ENCODE measurements at regions not wholly inside any gene's neighbourhood (a gene's known extent, or its start where the extent isn't known, plus 50 kb on each side); places are given as distances from the start of the nearest gene placed in this dataset.

DNA sequence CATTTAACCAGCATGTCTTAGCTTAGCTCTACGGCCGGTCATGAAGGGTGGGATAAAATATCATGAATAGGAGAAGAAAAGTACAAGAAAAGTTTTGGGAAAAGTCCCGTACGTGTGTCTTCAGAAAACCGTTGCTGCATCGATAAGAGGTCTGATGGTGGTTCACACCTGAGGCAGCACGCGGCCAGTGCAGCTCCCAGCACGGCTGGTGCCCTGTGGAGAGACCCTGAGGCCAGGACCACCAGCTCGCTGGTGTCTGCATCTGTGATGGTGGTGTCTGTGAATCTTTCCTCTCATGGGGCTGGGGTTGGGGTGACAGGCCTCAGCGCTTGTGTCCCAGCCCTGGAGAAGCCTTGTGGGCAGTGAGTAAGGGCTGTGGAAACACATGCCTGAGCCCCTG is 148.9 kb upstream of the IRX4 start:
- DNase-seq (ENCODE audit: low read depth in 4 of 4, low spot score in 2 of 4), result no peak

DNA sequence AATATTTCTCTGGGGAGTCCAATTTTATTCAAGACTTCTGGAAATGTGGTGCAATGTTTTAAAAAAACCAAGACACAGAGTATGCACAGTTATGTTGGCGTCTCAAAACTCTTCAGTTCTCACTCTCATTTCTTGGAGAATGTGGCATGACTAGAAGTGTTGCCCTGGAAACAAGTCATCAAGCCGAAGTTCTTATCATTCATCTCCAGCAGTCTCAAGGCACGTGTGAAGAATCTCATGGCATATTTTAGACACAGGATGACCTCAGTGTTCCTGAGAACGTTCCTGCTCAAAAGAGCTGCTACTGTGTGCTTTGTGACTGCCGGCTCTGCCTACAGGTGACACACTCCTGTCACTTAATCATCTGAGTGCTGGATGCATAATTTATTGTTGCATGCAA is 147.4 kb upstream of the IRX4 start:
- no peak for DNase-seq (ENCODE audit: low read depth in 4 of 4, low spot score in 2 of 4)

DNA sequence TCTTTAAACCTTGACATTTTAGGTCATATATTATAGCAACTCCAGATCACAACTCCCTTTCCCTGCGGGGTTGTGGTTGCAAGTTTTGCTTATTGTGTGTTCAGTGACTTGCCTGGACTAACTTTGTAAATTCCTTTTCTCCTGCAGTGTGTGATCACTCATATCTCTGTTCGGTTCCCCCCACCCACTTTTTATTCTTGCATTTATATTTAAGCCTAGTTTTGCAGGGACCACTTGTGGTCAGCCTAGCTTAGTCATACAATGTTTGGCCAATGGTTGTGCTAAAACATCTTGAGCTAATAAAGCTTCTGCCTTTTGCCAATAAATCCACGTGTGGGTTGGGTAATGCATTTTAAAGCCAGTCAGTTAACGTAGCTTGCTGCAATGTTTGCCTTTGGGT is 146.5 kb upstream of the IRX4 start:
- no peak for DNase-seq (ENCODE audit: low read depth in 4 of 4, low spot score in 2 of 4)

DNA sequence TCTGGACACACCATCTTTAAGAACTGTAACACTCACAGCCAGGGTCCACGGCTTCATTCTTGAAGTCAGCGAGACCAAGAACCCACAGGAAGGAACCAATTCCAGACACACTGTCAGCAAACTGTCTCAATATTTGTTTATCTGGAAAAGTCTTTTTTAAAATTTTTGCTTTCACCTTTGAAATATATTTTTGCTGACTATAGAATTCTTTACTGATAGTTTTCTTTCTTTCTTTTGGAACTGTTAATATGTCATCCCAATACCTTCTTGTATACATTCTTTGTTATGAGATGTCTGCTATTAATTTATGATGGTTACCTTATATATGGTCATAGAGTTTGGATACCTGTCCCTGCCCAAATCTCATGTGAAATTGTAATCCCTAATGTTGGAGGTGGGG is 145.1 kb upstream of the IRX4 start:
- DNase-seq (ENCODE audit: low read depth in 4 of 4, low spot score in 2 of 4), result no peak

DNA sequence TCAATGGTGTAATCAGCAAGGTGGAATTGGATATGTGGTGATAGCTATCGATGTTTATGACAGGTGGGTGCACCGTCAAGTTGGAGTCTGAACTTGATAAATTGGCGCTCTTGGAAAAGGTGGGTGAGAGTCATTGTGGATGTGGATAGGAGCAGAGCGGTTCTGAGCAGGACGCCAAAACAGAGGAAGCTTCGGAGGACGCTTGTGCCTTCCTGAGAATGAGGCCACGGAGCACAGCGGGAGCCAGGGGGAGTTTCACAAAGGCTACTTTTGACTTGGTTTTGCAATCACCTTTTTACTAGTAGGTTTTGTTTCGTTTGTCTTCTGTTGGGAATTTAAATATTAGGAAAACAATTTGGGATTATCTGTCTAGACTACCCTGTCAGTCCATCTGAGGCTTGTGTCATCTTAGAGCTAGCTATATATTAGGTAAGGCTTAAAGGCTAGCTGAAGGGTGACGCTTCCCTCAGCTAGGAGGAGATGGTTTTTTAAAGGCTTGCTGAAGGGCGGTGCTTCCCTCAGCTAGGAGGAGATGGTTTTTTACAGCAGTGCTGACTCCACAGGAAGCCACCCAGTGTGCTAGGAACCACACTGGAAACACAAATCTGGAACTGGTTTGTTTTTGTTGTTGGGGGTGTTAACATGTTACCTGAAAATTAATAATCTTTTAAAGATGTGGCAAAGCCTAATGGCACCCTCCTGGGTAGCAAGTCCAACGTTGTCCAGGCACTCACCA is 142.4 kb upstream of the IRX4 start:
- DNase-seq (ENCODE audit: low read depth in 4 of 4, low spot score in 2 of 4), result no peak

DNA sequence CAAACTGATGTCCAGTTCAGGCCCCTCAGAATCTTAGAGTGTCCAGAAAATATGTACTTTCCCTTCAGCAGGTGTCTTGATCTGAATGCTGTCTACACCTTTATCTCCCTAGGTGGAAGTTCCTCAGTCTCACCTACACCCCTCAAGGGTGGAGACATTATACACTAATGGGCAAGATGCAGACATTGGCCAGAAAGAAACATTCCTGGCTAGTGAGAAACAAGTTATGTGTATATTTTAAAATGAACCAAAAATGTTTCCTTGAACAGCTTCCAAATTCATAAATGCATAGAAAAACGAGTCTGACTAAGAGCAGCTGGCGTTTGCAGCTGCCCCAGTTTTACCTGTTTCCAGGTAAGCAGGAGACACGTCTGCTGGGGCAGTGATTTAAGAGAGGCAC is 140.5 kb upstream of the IRX4 start:
- DNase-seq (ENCODE audit: low read depth in 4 of 4, low spot score in 2 of 4), result no peak

DNA sequence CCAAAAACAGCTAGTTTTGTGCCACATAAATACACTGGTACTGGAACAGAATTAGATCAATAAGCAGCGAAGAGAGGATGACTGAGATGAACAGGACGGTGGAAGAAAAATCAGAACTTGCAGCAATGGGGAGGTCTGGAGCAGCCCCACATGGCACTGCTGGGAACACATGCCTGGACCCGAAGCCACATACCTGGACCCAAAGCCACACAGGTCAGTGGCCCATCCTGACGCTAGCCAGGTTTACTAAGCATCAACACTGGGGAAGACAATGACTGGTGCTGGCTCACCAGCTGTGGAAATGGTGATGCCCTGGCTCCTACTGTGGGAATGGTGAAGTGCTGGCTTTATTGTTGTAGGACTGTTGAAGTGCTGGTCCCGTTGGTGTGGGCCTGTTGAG is 139.7 kb upstream of the IRX4 start:
- DNase-seq (ENCODE audit: low read depth in 4 of 4, low spot score in 2 of 4), result no peak

DNA sequence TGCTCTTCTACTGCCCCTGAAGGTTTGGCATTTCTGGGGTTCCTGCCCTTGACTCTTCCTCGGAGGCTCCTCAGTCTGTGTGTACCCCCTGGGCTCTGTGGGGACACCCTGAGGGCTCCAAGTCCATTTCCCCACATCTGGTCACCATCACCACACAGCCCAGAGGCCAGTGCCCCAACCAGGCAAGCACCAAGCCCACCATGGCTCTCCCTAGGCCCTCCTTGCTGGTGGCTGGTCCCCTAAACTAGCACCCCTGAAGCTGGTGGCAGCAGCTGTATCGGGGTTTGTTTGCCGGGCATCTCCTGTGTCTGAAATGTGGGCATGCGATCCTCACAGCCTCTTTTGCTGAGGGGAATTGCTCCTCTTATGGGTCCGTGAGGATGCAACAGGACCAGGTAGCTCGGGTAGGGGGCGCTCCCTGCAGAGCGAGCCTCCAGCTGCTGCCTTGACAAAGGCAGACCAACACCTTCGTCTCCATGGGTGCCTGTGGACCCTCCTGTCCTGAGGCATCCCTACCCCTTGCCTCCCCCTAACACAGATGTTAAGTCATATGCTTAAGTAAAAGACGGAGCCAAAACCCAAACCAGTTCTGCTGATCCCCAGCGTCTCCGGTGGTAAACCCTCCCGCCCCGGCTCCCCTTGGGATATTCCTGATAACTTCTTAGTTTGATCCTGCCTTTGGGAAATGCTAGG is 138.9 kb upstream of the IRX4 start:
- DNase-seq (ENCODE audit: low read depth in 4 of 4, low spot score in 2 of 4), result no peak

DNA sequence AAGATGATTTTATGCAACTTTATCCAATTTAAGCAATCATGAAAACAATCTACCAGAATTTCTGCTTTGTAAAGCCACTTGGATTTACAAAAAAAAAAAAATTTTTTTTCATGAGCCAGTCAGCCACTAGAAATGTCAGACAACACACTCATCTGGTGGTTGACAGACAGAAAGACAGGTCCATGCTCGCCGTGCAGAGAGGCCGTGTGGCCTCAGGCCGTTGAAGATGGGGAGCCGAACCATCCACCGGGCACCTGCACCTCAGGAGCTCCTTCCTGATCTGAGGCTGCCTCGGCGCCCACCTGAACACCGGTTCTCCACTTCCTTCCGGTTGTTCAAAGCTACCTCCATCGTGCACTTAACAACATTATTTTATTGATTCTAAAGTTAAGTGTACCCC is 138.0 kb upstream of the IRX4 start:
- DNase-seq (ENCODE audit: low read depth in 4 of 4, low spot score in 2 of 4), result no peak

DNA sequence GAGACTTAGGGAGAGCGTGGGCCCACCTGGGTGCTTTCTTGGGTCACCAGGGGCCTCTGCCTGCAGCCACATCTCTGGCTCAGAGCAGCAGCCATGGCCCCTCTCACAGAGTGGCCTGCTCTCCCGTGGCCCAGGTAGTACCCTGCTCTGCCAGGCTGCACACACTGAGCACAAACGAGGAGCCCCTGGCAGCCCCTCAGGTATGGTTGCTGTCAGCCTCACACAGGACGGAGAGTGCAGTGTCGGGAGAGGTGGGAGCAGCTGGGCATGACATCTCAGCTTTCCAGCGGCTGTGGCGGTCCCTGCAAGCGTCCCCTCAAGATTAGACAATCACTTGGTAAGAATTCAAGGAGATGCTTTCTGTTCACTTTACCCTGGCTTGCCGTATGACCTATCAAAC is 137.0 kb upstream of the IRX4 start:
- DNase-seq (ENCODE audit: low read depth in 4 of 4, low spot score in 2 of 4), result no peak

DNA sequence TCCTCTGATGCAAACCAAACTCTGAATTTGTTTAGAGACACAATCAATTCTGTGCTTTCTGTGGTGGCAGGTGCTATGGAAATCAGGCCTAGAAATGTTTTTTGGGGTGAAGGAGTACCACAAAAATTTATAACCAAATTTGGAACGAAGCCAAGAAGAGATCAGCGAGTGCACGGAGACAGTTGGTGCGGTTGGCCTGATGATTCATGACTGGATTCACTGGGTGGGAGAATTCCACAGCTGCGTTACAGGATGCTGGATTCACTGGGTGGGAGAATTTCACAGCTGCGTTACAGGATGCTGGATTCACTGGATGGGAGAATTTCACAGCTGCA is 135.6 kb upstream of the IRX4 start:
- DNase-seq (ENCODE audit: low read depth in 4 of 4, low spot score in 2 of 4), result no peak

DNA sequence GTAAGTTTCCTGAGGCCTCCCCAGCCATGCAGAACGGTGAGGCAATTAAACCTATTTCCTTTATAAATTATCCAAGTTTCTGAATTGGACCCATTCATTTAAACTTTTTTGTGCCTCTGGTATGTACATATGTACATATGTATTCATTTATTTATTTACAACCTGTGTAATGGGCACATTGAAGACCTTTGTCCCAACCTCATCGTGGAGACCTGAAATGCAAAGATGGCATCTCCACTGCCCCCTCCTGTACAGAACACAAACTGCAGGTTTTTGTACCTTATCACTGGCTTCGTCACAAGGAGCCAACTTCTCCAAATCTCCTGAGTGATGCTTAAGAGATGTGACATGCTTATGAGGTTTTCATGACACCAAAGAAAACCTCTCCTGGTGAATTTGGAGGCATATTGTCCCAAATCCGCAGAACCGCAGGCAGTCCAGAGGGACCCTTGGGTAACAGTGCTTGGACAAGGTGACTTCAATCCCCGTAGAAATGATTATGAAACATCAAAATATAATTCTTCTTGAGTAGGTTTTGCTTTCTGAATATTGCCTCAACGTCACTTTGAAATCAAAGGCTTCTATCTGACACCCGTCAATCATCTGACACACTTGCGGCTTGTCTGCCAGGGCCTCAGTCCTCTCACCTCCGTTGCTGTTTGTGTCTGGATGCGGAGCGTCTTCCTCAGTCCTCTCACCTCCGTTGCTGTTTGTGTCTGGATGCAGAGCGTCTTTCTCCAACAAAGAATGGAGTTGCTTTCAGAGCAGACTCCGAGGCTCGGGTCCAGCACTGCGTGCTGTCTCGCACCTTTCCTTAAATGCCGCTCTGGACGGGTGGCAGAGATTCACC is 135.0 kb upstream of the IRX4 start:
- no peak for DNase-seq (ENCODE audit: low read depth in 4 of 4, low spot score in 2 of 4)

DNA sequence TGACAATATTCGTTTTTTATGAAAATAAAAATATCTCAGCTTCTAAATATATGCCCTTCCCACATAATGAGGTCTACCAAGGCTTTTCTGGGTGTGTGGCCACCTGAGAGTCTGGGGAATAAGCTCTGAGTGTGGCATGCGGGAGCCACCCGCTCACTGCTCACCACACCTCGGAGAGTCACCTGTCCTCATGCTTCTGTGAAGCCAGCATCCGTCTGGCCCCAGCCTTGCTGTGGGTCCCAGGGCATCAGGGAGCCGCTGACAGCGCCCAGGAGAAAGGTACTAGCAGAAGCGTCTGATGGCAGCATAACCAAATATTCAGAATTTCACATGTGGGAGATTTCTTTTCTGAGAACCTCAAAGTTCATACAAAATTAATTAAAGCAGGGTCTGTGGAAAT is 133.2 kb upstream of the IRX4 start:
- no peak for DNase-seq (ENCODE audit: low read depth in 4 of 4, low spot score in 2 of 4)

DNA sequence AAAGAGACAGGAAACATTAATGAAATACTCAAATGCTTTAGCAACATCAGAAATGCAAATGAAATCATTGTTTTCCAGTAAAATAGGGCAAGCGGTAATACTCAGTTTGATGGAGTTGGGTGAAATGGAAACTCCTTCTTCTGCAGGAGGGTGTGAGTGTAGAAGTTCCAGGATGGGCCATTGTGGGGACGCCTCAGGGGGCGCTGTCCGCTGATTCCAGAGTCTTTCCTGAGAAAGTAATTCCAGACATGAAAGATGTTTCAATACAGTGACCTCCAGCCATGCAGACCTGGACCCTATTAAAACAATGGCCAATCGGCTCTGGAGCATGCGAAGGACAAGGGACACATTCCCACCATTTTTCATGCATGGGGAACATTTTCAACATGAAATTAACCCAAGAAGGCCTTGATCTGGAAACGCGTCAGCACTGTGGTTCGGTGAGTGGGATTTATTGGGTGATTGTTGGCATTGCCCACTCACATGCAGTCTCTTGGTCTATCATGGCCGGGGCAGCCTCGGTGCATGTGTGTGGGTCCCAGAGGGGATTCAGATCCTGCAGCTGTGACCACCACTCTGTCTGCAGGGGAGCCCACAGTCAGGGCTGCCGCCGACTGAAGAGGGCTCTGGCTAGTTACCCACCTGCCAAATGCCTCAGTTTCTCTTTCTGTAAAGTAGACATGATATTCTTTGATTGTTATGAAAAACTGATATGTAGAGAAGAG is 132.6 kb upstream of the IRX4 start:
- no peak for DNase-seq (ENCODE audit: low read depth in 4 of 4, low spot score in 2 of 4)

DNA sequence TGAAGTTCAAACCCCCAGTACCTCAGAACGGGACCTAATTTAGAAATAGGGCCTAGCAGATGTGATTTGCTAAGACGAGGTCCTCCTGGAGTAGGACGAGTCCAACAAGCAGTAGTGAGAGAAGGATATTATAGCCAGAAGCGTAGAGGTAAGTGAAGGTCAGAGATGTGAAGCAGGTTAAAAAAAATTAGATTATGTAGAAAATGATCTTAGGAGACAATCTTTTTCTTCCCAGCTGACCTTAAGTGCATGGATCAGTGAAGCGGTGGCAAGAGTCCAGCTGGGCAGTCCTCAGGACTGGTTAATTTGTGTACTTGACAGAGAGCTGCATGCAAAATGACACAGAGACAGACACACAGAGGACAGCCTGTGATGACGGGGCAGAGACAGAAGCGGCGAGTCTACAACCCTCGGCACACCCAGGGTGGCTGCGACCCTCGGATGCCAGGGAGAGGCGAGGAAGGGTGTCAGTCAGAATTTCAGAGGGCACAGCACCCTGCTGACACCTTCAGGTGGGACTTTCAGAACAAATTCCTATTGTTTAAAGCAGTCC is 131.4 kb upstream of the IRX4 start:
- DNase-seq (ENCODE audit: low read depth in 4 of 4, low spot score in 2 of 4), result no peak

DNA sequence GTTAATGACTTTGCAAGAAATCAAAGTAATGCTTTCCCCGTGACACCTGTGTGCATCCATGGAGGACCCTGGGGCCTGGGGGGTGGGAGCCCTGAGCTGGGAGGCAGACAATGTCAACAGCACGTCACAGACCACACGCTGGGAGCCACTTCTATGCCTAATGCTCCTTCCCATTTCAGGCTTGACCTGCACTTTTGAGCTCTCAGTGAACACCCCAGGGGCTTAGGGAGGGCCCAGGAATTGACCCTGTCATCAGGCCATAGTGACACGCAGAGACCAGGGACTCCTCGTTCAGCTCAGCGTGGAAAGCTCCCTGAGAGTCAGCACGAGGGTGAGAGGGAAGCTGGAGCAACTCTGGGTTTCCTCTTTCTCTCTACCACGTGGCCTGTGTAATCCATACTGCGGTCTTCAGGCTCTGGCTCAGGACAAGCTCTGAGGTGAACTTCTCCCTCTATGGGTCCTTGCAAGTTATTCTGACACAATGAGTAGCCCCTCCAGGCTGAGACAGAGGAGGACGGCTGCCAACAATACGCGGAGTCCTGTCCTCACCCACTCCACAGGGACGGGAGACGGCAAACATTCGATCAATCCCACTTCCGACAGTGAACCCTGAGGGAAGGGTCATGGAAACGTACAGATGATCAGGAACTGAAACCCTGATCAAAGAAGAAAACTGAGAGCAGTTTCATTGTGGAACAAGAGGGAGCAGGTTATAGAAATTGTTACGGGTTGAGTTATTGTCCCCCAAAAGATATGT is 130.8 kb upstream of the IRX4 start:
- DNase-seq (ENCODE audit: low read depth in 4 of 4, low spot score in 2 of 4), result no peak

DNA sequence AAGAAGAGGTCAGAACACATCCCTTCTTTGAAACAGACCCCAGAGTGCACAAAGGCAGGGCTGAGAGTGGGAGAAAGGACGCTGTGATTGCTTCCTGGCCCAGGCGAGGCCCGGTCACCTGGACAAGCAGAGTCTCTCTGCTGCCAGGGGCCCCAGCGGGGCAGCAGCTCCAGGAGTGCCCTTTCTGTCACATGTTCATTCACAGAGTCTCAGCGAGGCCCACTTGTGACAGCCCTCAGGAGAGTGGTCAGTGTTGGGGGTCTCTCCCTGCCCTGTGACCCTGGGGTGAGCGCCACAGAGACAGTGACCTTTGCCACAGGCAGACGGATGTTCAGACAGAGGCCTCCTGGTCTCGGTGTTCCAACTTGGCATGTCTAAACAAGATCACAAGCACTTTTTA is 130.2 kb upstream of the IRX4 start:
- DNase-seq (ENCODE audit: low read depth in 4 of 4, low spot score in 2 of 4), result no peak

DNA sequence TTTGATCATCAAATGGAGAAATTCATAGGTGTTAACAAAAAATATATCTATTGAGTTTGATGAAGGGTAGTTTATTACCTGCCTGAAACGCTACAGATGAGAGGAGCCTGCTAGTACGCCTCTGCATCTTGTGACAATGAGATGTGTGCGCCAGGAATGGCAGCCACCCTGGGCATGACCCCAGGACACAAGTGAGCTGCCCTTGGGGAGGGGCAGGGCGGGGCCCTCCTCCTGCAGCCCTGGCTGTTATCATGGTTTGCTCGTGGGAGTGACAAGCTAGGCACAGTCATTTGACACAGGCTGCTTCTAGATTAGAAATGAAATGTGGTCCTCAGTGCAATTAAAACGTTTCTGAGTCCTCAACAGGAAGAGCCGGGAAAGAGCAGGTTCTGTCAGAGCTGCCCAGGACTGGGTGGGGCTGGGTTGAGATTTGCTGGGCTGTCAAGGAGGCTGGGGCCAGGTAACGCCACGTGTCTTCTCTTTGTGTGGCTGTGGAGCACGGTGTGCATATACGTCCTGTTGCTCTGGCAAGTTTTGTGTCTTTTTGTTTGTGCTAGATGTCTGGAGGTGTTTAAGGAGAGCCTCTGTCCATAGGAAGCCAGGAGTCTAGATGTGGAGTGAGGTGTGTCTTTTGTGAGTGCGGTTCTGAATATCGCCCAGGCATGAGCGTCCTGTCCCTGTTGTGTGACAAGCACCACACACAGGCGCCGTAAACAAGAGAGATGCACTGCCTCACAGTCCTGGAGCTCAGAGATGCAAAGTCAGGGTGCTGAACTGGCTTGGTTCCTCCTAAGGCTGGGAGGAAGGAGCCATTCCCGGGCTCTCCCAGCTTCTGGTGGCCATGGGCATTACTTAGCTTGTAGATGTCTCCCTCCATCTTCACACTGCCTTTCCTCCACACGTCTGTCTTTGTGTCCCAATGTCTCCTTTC is 129.0 kb upstream of the IRX4 start:
- no peak for DNase-seq (ENCODE audit: low read depth in 4 of 4, low spot score in 2 of 4)

DNA sequence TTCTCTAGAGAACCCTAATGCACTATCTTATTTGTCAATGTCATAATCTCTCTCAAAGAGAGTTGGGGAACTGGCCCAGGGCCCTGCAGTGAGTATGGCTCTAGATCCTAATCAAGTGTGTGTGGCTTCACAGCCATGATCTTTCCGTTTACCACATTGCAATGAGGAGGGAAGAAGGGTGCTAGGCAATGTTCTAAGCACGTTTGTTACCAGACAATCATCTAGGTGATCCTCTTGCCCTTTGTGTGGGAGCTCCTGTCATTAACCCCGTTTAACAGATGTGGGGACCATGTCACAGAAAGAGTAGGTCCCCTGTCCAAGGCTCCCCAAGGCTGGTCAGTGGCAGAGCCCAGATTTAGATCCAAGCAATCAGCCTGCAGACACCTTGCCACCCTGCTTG is 128.2 kb upstream of the IRX4 start:
- no peak for DNase-seq (ENCODE audit: low read depth in 4 of 4, low spot score in 2 of 4)

Data from left renal cortex interstitium (tissue), 4 donors.